ENCODE measurements at regions not wholly inside any gene's neighbourhood (a gene's known extent, or its start where the extent isn't known, plus 50 kb on each side); places are given as distances from the start of the nearest gene placed in this dataset.

DNA sequence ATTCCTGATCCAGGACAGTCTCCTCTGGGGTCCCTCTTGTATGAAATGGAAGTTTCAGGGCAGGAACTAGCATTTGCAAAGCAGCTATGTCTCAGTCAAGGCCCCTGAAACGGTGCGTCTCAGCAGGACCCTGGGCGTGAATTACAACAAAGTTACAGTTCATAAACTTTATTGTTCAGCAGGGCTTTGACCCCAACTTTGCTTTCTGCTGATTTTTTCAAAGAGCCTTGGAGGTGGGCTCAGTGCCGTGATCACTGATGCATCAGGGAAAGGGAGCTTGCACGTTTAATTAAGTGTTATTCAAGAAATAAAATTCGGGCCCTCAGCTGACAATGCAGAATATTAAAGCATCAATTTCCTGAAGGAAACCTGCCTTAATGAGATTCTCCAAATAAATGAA lies 260.1 kb upstream of the C16orf82 start:
- TF ChIP-seq CTCF (IDR thresholded peaks at IDR 0.05; ENCODE audit: low read depth, low read length) (no peak), EZH2phosphoT487 (IDR thresholded peaks at IDR 0.05; ENCODE audit: low read depth) (no peak)
- no peaks in the 10 kb centered on the region for H3K27me3 ChIP-seq (ENCODE audit: low read depth, low read length)
- no peak overlapping the region for H3K4me3 ChIP-seq (ENCODE audit: low read length)

GRCh38 chr16:26809461-26809860 lies 257.3 kb upstream of the C16orf82 start:
- no peak overlapping the region for H3K4me2 ChIP-seq (ENCODE audit: low read length)

More for the DNA sequence above, 260.1 kb upstream of the C16orf82 start:
- no peak overlapping the region for H2AFZ ChIP-seq (ENCODE audit: low read depth, low read length)
- H3K9ac ChIP-seq (ENCODE audit: low read length), result no peak overlapping the region
- H3K4me1 ChIP-seq (ENCODE audit: low read length), result no peaks in the 10 kb centered on the region
- no peaks in the 10 kb centered on the region for H3K9me3 ChIP-seq (ENCODE audit: insufficient read depth, low read length)
- H3K36me3 ChIP-seq (replicated peaks; ENCODE audit: low read depth, low read length), result no peaks in the 10 kb centered on the region
- H3K4me2 ChIP-seq (ENCODE audit: low read length), result no peak overlapping the region
- no peaks in the 10 kb centered on the region for H3K79me2 ChIP-seq (ENCODE audit: low read length)
- H4K20me1 ChIP-seq (ENCODE audit: insufficient read depth, low read length), result no peaks in the 10 kb centered on the region
- no peak overlapping the region for H3K27ac ChIP-seq (ENCODE audit: low read length)

DNA sequence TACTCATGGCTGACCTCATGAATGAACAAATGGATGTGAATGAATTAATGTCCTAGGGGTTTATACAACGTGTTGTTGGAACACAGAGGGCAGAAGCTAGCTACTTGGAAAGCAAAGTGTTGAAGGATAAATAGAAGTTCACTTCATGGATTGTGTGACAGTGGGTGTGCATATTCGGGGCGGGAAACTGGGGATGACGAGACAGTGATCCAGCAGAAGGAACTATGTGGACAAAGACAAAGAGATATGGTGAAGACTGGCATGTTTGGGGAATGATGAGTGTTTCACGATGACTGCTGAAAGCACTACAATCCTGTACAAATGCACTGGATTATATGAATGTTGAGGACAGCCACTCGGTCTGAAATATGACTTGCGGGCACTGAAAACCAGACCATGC lies 250.5 kb upstream of the C16orf82 start:
- TF ChIP-seq EZH2phosphoT487 (IDR thresholded peaks at IDR 0.05; ENCODE audit: low read depth) (no peak), CTCF (IDR thresholded peaks at IDR 0.05; ENCODE audit: low read depth, low read length) (no peak)
- Histone ChIP-seq H3K79me2 (ENCODE audit: low read length) (no peaks in the 10 kb centered on the region), H3K4me3 (ENCODE audit: low read length) (no peak overlapping the region), H4K20me1 (ENCODE audit: insufficient read depth, low read length) (no peaks in the 10 kb centered on the region), H2AFZ (ENCODE audit: low read depth, low read length) (no peak overlapping the region), H3K36me3 (replicated peaks; ENCODE audit: low read depth, low read length) (no peaks in the 10 kb centered on the region), H3K9me3 (ENCODE audit: insufficient read depth, low read length) (no peaks in the 10 kb centered on the region), H3K4me2 (ENCODE audit: low read length) (no peak overlapping the region), H3K27me3 (ENCODE audit: low read depth, low read length) (no peaks in the 10 kb centered on the region), H3K27ac (ENCODE audit: low read length) (no peak overlapping the region), H3K9ac (ENCODE audit: low read length) (no peak overlapping the region), H3K4me1 (ENCODE audit: low read length) (no peaks in the 10 kb centered on the region)

More at GRCh38 chr16:26809461-26809860, 257.3 kb upstream of the C16orf82 start:
- Histone ChIP-seq H4K20me1 (ENCODE audit: insufficient read depth, low read length) (no peaks in the 10 kb centered on the region), H3K4me3 (ENCODE audit: low read length) (no peak overlapping the region), H3K9ac (ENCODE audit: low read length) (no peak overlapping the region), H2AFZ (ENCODE audit: low read depth, low read length) (no peak overlapping the region), H3K36me3 (replicated peaks; ENCODE audit: low read depth, low read length) (no peaks in the 10 kb centered on the region), H3K4me1 (ENCODE audit: low read length) (no peaks in the 10 kb centered on the region), H3K27ac (ENCODE audit: low read length) (no peak overlapping the region), H3K9me3 (ENCODE audit: insufficient read depth, low read length) (no peaks in the 10 kb centered on the region), H3K27me3 (ENCODE audit: low read depth, low read length) (no peaks in the 10 kb centered on the region), H3K79me2 (ENCODE audit: low read length) (no peaks in the 10 kb centered on the region)
- TF ChIP-seq CTCF (IDR thresholded peaks at IDR 0.05; ENCODE audit: low read depth, low read length) (no peak), EZH2phosphoT487 (IDR thresholded peaks at IDR 0.05; ENCODE audit: low read depth) (no peak)

DNA sequence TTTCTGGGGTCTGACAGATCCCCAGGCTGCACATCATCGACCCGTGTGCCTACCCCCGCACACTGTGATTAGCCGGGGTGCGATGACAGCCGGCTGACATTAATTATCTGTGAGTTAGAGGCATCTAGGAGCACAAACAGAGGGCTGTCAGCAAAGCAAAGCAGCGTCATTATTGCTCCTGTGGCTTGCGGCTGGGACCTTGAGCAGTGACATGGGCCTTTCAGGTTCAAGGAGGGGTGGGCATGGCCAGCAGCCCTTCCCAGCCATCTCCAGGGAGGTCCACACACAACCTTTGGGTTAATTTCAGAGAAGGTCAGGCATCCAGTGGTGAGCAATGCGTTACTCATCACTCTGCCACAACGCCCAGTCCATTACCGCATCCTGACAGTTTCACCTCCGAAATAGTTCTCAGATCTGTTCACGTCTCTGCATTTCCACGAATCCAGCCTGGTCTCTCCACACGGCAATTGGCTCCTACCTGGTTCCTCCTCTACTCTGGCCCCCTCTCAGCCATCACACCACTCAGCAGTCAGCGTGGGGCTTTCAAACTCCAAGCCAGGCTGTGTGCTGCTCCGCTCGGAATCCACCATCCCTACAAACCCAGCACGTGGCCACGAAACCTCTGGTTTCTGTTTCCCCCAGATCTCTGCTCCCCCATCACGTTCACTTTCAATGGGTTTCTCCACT lies 249.7 kb upstream of the C16orf82 start:
- Histone ChIP-seq H2AFZ (ENCODE audit: low read depth, low read length) (no peak overlapping the region), H3K4me1 (ENCODE audit: low read length) (no peaks in the 10 kb centered on the region), H3K9ac (ENCODE audit: low read length) (no peak overlapping the region), H3K36me3 (replicated peaks; ENCODE audit: low read depth, low read length) (no peaks in the 10 kb centered on the region), H3K4me3 (ENCODE audit: low read length) (no peak overlapping the region), H3K27me3 (ENCODE audit: low read depth, low read length) (no peaks in the 10 kb centered on the region), H3K9me3 (ENCODE audit: insufficient read depth, low read length) (no peaks in the 10 kb centered on the region), H3K27ac (ENCODE audit: low read length) (no peak overlapping the region), H4K20me1 (ENCODE audit: insufficient read depth, low read length) (no peaks in the 10 kb centered on the region), H3K79me2 (ENCODE audit: low read length) (no peaks in the 10 kb centered on the region), H3K4me2 (ENCODE audit: low read length) (no peak overlapping the region)
- TF ChIP-seq CTCF (IDR thresholded peaks at IDR 0.05; ENCODE audit: low read depth, low read length) (no peak), EZH2phosphoT487 (IDR thresholded peaks at IDR 0.05; ENCODE audit: low read depth) (no peak)

All from OCI-LY3 (cell line).